ENCODE measurements at regions not wholly inside any gene's neighbourhood (a gene's known extent, or its start where the extent isn't known, plus 50 kb on each side); places are given as distances from the start of the nearest gene placed in this dataset.

- Histone ChIP-seq H3K4me3 (no peak overlapping the region), H3K36me3 (no peaks in the 10 kb centered on the region), H3K27me3 (no peaks in the 10 kb centered on the region), H3K4me1 (peaks cover 13% of the 10 kb centered on the region), H3K27ac (no peak overlapping the region), H3K9me3 (no peaks in the 10 kb centered on the region)
- TF ChIP-seq CTCF (IDR thresholded peaks at IDR 0.05): no peak
- no peak for ATAC-seq
- no peak for DNase-seq
- intact Hi-C loops (cut with DNase I): no loop called here
These were observed 126.9 kb upstream of the ATP1A1 start for GRCh38 chr1:116246174-116246573.

- ATAC-seq (no peak), DNase-seq (no peak)
- Histone ChIP-seq H3K27me3 (no peaks in the 10 kb centered on the region), H3K4me3 (no peak overlapping the region), H3K36me3 (no peaks in the 10 kb centered on the region), H3K9me3 (no peaks in the 10 kb centered on the region), H3K4me1 (no peaks in the 10 kb centered on the region), H3K27ac (no peak overlapping the region)
- intact Hi-C loops (cut with DNase I): no loop called here
- no peak for TF ChIP-seq CTCF (IDR thresholded peaks at IDR 0.05)
These were observed 120.8 kb upstream of the ATP1A1 start for GRCh38 chr1:116252271-116252670.

GRCh38 chr1:116252785-116253184 lies 120.3 kb upstream of the ATP1A1 start:
- no peak overlapping the region for H3K4me3 ChIP-seq
- no peaks in the 10 kb centered on the region for H3K9me3 ChIP-seq
- no peak for TF ChIP-seq CTCF (IDR thresholded peaks at IDR 0.05)
- intact Hi-C loops (cut with DNase I): no loop called here
- DNase-seq (no peak), ATAC-seq (no peak)
- H3K36me3 ChIP-seq: no peaks in the 10 kb centered on the region
- H3K4me1 ChIP-seq: no peaks in the 10 kb centered on the region
- H3K27me3 ChIP-seq: no peaks in the 10 kb centered on the region
- H3K27ac ChIP-seq: no peak overlapping the region

- no peak for TF ChIP-seq CTCF (IDR thresholded peaks at IDR 0.05)
- no peak overlapping the region for H3K27ac ChIP-seq
- no peaks in the 10 kb centered on the region for H3K4me1 ChIP-seq
- intact Hi-C loops (cut with DNase I): no loop called here
- H3K9me3 ChIP-seq: no peaks in the 10 kb centered on the region
- no peaks in the 10 kb centered on the region for H3K27me3 ChIP-seq
- ATAC-seq (no peak), DNase-seq (no peak)
- no peaks in the 10 kb centered on the region for H3K36me3 ChIP-seq
- H3K4me3 ChIP-seq: no peak overlapping the region
These were observed 119.3 kb upstream of the ATP1A1 start for GRCh38 chr1:116253566-116254382.

GRCh38 chr1:116254776-116255175 lies 118.3 kb upstream of the ATP1A1 start:
- no peak overlapping the region for H3K27ac ChIP-seq
- no peaks in the 10 kb centered on the region for H3K4me1 ChIP-seq
- intact Hi-C loops (cut with DNase I): no loop called here
- no peak for ATAC-seq
- H3K27me3 ChIP-seq: no peaks in the 10 kb centered on the region
- H3K4me3 ChIP-seq: no peak overlapping the region
- H3K36me3 ChIP-seq: no peaks in the 10 kb centered on the region
- H3K9me3 ChIP-seq: no peaks in the 10 kb centered on the region
- DNase-seq: no peak
- no peak for TF ChIP-seq CTCF (IDR thresholded peaks at IDR 0.05)
